Endothelial cell of umbilical vein (primary cell): ENCODE measurements at regions not wholly inside any gene's neighbourhood (a gene's known extent, or its start where the extent isn't known, plus 50 kb on each side); places are given as distances from the start of the nearest gene placed in this dataset.

Source experiments
- BruUV-seq: library from RNA; stranded (reverse); fragments of 400-500 nt; replicated peaks from 2 replicates; lab custom pipeline; 2021; lab: Mats Ljungman, UMichigan
- CTCF ChIA-PET: fragments of 300-600, 350-600 bp; sonication (Branson Sonifier 250); formaldehyde crosslinking; loops from one replicate; lab custom pipeline; 2021; ENCODE audit warnings: antibody characterized with exemption, inconsistent platforms; lab: Charles Lee
- POLR2A ChIA-PET: fragments of 300-600, 350-600 bp; sonication (Branson Sonifier 250); formaldehyde crosslinking; loops from one replicate; lab custom pipeline; 2021; ENCODE audit warnings: antibody characterized with exemption, inconsistent platforms; lab: Charles Lee
- DNase-seq: peaks from one replicate; pipeline ENCODE4 v3.0.0-alpha.2; 2011; ENCODE audit warnings: low read depth, low spot score
- FAIRE-seq: peaks from 2 replicates; lab custom pipeline; 2011; peaks lifted over from hg19 to GRCh38; lab: Jason Lieb, UNC
- H2AFZ ChIP-seq: 2 replicates; pipeline ENCODE4 v1.6.0; 2012; ENCODE audit warnings: low read depth, low read length, control low read depth, inconsistent platforms
- H3K27ac ChIP-seq: 2 replicates; pipeline ENCODE4 v1.5.1; 2011; ENCODE audit warnings: low read depth, mild to moderate bottlenecking, control low read depth, low read length, moderate library complexity; ENCODE audit not compliant: insufficient read depth
- H3K27me3 ChIP-seq, 2 experiments: 2 replicates each; pipeline versions ENCODE4 v1.6.0 to v1.6.1; 2011; ENCODE audit warnings: low read length in 2 of 2, mixed read lengths in 1 of 2; ENCODE audit not compliant: control insufficient read depth in 2 of 2, insufficient read depth in 2 of 2
- H3K36me3 ChIP-seq, 2 experiments: 2 replicates in 1 of 2; 3 replicates in 1 of 2; pipeline ENCODE4 v1.5.1; 2011; ENCODE audit warnings: low read length in 2 of 2, mild to moderate bottlenecking in 1 of 2, moderate library complexity in 1 of 2; ENCODE audit not compliant: control insufficient read depth in 2 of 2, insufficient read depth in 2 of 2; ENCODE audit errors: extremely low read depth in 1 of 2
- H3K4me1 ChIP-seq: 3 replicates; pipeline ENCODE4 v1.5.1; 2011; ENCODE audit warnings: mild to moderate bottlenecking, low read length; ENCODE audit not compliant: control insufficient read depth, insufficient read depth; ENCODE audit errors: extremely low read depth
- H3K4me2 ChIP-seq: 2 replicates; pipeline ENCODE4 v1.6.1; 2011; ENCODE audit warnings: low read length, control low read depth, mixed read lengths; ENCODE audit not compliant: insufficient read depth
- H3K4me3 ChIP-seq, 3 experiments: fragments of 200-600 bp in 1 of 3; sonication (generic), shearing (Covaris generic) in 1 of 3; replicated peaks in 1 of 3; 2 replicates each; pipeline ENCODE4 v1.5.1; 2011 to 2016; ENCODE audit warnings: control low read depth in 3 of 3, low read length in 3 of 3, mild to moderate bottlenecking in 2 of 3, inconsistent platforms in 1 of 3, low read depth in 1 of 3, moderate library complexity in 1 of 3; ENCODE audit not compliant: insufficient read depth in 1 of 3
- H3K79me2 ChIP-seq: 2 replicates; pipeline ENCODE4 v1.6.0; 2012; ENCODE audit warnings: low read length, inconsistent platforms; ENCODE audit not compliant: control insufficient read depth, insufficient read depth
- H3K9ac ChIP-seq: replicated peaks from 2 replicates; pipeline ENCODE3; 2011; ENCODE audit warnings: low read length, control low read depth; ENCODE audit not compliant: insufficient read depth; ENCODE audit errors: extremely low read depth
- H3K9me1 ChIP-seq: replicated peaks from 3 replicates; pipeline ENCODE4 v1.6.0; 2011; ENCODE audit warnings: mild to moderate bottlenecking, low read length; ENCODE audit not compliant: control insufficient read depth, insufficient read depth; ENCODE audit errors: extremely low read depth
- H3K9me3 ChIP-seq: replicated peaks from 2 replicates; pipeline ENCODE4 v1.5.1; 2012; ENCODE audit warnings: low read length, inconsistent platforms; ENCODE audit not compliant: control insufficient read depth, insufficient read depth
- H4K20me1 ChIP-seq: replicated peaks from 2 replicates; pipeline ENCODE3; 2011; ENCODE audit warnings: mild to moderate bottlenecking, low read length; ENCODE audit not compliant: control insufficient read depth, insufficient read depth; ENCODE audit errors: extremely low read depth
- EZH2 ChIP-seq: IDR thresholded peaks from 2 replicates; pipeline ENCODE4 v1.6.1; 2012; ENCODE audit warnings: borderline replicate concordance, low read depth, mild to moderate bottlenecking, moderate library complexity, low read length, inconsistent platforms; ENCODE audit not compliant: severe bottlenecking
- FOS ChIP-seq: IDR thresholded peaks from 2 replicates; pipeline ENCODE4 v1.6.1; 2011; ENCODE audit warnings: mild to moderate bottlenecking, low read length, moderate library complexity, borderline replicate concordance; ENCODE audit not compliant: insufficient read depth
- GATA2 ChIP-seq: IDR thresholded peaks from 2 replicates; pipeline ENCODE4 v1.7.0; 2011; ENCODE audit warnings: low read depth, mild to moderate bottlenecking, moderate library complexity, mixed read lengths, low read length; ENCODE audit not compliant: insufficient read length, insufficient read depth
- JUN ChIP-seq: IDR thresholded peaks from 2 replicates; pipeline ENCODE4 v1.6.1; 2011; ENCODE audit warnings: borderline replicate concordance, low read depth; ENCODE audit not compliant: insufficient read length, insufficient read depth
- MAX ChIP-seq: IDR thresholded peaks from 2 replicates; pipeline ENCODE4 v1.6.1; 2011; ENCODE audit not compliant: insufficient read depth, insufficient read length
- MYC ChIP-seq: IDR thresholded peaks from one replicate; pipeline ENCODE4 v1.6.1; 2011; ENCODE audit warnings: mild to moderate bottlenecking, low read depth, low read length
- POLR2A ChIP-seq: IDR thresholded peaks from 2 replicates; pipeline ENCODE4 v1.6.1; 2012; ENCODE audit warnings: low read depth, mild to moderate bottlenecking, control low read depth, low read length
- POLR2AphosphoS5 ChIP-seq: IDR thresholded peaks from 2 replicates; pipeline ENCODE4 v1.6.1; 2012; ENCODE audit warnings: low read depth, mild to moderate bottlenecking, control low read depth, low read length, moderate library complexity; ENCODE audit not compliant: insufficient read depth
- dilution Hi-C: fragments of 300-500 bp; cut with MboI; formaldehyde crosslinking; loops from one replicate; pipeline ENCODE4 v1.15.0; 2019; ENCODE audit warnings: low sequenced_read_pairs; ENCODE audit not compliant: extremely low pct_ligation_motif_present
- intact Hi-C: fragments of 100-400 bp; cut with micrococcal nuclease; formaldehyde crosslinking; loops from one replicate; pipeline ENCODE4 v1.10.0; 2022
- TF ChIP-seq, protein P1 (sequence below), 2 donors: IDR thresholded peaks; 1 replicate in 1 of 2; 2 replicates in 1 of 2; pipeline ENCODE4 v1.5.1; 2011; ENCODE audit warnings: low read length in 2 of 2, mild to moderate bottlenecking in 2 of 2, moderate library complexity in 2 of 2, control low read depth in 1 of 2, inconsistent platforms in 1 of 2, low read depth in 1 of 2; ENCODE audit not compliant: insufficient read depth in 1 of 2; ENCODE audit errors: extremely low read depth in 1 of 2

GRCh38 chr4:149988087-149988410, 90.2 kb upstream of the DCLK2 start:
- POLR2A ChIA-PET: no interaction called here
- Histone ChIP-seq H2AFZ (no peak overlapping the region), H3K36me3 (no peaks in the 10 kb centered on the region), H3K27me3 (no peaks in the 10 kb centered on the region), H3K79me2 (no peaks in the 10 kb centered on the region), H3K4me2 (no peak overlapping the region), H3K9me3 (no peaks in the 10 kb centered on the region), H3K27ac (no peak overlapping the region), H3K9ac (no peak overlapping the region), H3K4me3 (no peak overlapping the region), H4K20me1 (no peaks in the 10 kb centered on the region), H3K4me1 (peaks cover 14% of the 10 kb centered on the region), H3K9me1 (no peaks in the 10 kb centered on the region)
- DNase-seq (no peak), FAIRE-seq (no peak)
- dilution Hi-C loops: no loop called here
- no TSS peak for BruUV-seq
- intact Hi-C loops: no loop called here
- TF ChIP-seq FOS: no peak
- TF ChIP-seq MAX: no peak
- no peak for TF ChIP-seq POLR2AphosphoS5
- no peak for TF ChIP-seq GATA2
- no peak for TF ChIP-seq JUN
- TF ChIP-seq POLR2A: no peak
- TF ChIP-seq, protein P1, sequence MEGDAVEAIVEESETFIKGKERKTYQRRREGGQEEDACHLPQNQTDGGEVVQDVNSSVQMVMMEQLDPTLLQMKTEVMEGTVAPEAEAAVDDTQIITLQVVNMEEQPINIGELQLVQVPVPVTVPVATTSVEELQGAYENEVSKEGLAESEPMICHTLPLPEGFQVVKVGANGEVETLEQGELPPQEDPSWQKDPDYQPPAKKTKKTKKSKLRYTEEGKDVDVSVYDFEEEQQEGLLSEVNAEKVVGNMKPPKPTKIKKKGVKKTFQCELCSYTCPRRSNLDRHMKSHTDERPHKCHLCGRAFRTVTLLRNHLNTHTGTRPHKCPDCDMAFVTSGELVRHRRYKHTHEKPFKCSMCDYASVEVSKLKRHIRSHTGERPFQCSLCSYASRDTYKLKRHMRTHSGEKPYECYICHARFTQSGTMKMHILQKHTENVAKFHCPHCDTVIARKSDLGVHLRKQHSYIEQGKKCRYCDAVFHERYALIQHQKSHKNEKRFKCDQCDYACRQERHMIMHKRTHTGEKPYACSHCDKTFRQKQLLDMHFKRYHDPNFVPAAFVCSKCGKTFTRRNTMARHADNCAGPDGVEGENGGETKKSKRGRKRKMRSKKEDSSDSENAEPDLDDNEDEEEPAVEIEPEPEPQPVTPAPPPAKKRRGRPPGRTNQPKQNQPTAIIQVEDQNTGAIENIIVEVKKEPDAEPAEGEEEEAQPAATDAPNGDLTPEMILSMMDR (IDR thresholded peaks at IDR 0.05; ENCODE audit: extremely low read depth in 1 of 2, insufficient read depth in 1 of 2, low read depth in 1 of 2, low read length in 2 of 2): no peak
- TF ChIP-seq MYC: no peak
- no peak for TF ChIP-seq EZH2
- CTCF ChIA-PET: interaction anchor here (0.6 to 1.6 kb wide), 2 partner anchors 221 to 591 kb away, joined by 3 to 9 read pairs; no protein-coding TSS in a partner anchor
